Gastrocnemius medialis (tissue), 4 donors: ENCODE measurements at regions not wholly inside any gene's neighbourhood (a gene's known extent, or its start where the extent isn't known, plus 50 kb on each side); places are given as distances from the start of the nearest gene placed in this dataset.
"Not testable (repeated sequence)": the region's sequence is repeated elsewhere in the genome, so short reads cannot be mapped to it uniquely, and the experiment has no call there.

Experiments used
- CTCF ChIP-seq, 5 experiments: fragments of 450-650 bp in 3 of 5; fragments of 200-600 bp in 2 of 5; sonication (generic) in 2 of 5; IDR thresholded peaks in 4 of 5; conservative IDR thresholded peaks in 1 of 5; 1 replicate in 4 of 5; 2 replicates in 1 of 5; pipeline ENCODE4 v1.5.1; 2016 to 2019; ENCODE audit warnings: antibody characterized with exemption in 5 of 5, mild to moderate bottlenecking in 3 of 5, moderate library complexity in 3 of 5
- POLR2A ChIP-seq, 2 donors: fragments of 450-650 bp; IDR thresholded peaks; one replicate each; pipeline ENCODE4 v1.6.1; 2017; ENCODE audit warnings: antibody characterized with exemption in 2 of 2, mild to moderate bottlenecking in 2 of 2, moderate library complexity in 2 of 2

GRCh38 chr15:32505633-32506032 is 50.2 kb upstream of the GOLGA8O start:
- not testable (repeated sequence) for TF ChIP-seq CTCF (IDR thresholded peaks at IDR 0.05 in 4 of 5, conservative IDR thresholded peaks at IDR 0.05 in 1 of 5); POLR2A (IDR thresholded peaks at IDR 0.05)
